ENCODE measurements at regions not wholly inside any gene's neighbourhood (a gene's known extent, or its start where the extent isn't known, plus 50 kb on each side); places are given as distances from the start of the nearest gene placed in this dataset.

GRCh38 chr4:32607978-32608377 is 1887.8 kb downstream of the PCDH7 start:
- DNase-seq (ENCODE audit: low read depth): no peak
- no peak for TF ChIP-seq CTCF (IDR thresholded peaks at IDR 0.05; ENCODE audit: control insufficient read depth, extremely low read depth, insufficient read depth)
- H3K4me3 ChIP-seq (ENCODE audit: low read depth, low read length): no peak overlapping the region

DNA sequence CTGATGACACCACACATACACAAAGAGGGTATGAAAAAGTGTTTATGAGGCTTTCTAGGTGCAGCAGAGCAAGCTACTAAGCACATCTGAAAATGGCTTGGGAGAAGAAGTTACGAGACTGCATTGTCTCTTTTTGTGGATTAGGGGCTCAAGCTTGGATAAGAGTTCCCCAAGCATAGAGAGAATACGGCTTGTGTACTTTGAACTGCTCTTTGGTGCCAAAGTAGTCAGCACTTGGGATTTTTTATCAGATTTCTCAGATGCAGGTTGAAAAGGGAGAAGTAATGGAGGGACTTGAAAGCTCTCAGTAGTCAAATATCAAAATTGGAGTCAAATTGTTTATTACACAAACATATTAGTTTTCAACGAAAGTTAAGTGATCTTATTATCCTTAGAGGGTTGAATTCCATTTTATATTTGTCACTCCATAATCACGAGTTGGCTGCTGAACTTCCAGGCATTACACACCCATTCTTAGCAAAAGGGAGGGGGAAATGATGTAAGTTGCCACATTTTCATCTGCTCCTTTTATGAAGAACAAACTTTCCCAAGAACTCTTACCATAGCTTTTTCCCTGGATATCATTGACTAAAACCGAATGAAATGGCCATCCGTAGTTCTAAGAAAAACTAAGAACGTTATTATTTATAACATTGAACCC is 1904.9 kb downstream of the PCDH7 start:
- DNase-seq (ENCODE audit: low read depth): no peak
- no peak for TF ChIP-seq CTCF (IDR thresholded peaks at IDR 0.05; ENCODE audit: control insufficient read depth, extremely low read depth, insufficient read depth)
- H3K4me3 ChIP-seq (ENCODE audit: low read depth, low read length): no peak overlapping the region

- H3K4me3 ChIP-seq (ENCODE audit: low read depth, low read length): no peak overlapping the region
- no peak for TF ChIP-seq CTCF (IDR thresholded peaks at IDR 0.05; ENCODE audit: control insufficient read depth, extremely low read depth, insufficient read depth)
- no peak for DNase-seq (ENCODE audit: low read depth)
Observed at GRCh38 chr4:32625687-32626337, 1905.6 kb downstream of the PCDH7 start.

GRCh38 chr4:32631831-32632230 is 1911.7 kb downstream of the PCDH7 start:
- DNase-seq (ENCODE audit: low read depth): no peak
- TF ChIP-seq CTCF (IDR thresholded peaks at IDR 0.05; ENCODE audit: control insufficient read depth, extremely low read depth, insufficient read depth): no peak
- no peak overlapping the region for H3K4me3 ChIP-seq (ENCODE audit: low read depth, low read length)

- no peak for DNase-seq (ENCODE audit: low read depth)
- no peak overlapping the region for H3K4me3 ChIP-seq (ENCODE audit: low read depth, low read length)
- TF ChIP-seq CTCF (IDR thresholded peaks at IDR 0.05; ENCODE audit: control insufficient read depth, extremely low read depth, insufficient read depth): no peak
Observed at GRCh38 chr4:32633421-32633820, 1913.3 kb downstream of the PCDH7 start.

DNA sequence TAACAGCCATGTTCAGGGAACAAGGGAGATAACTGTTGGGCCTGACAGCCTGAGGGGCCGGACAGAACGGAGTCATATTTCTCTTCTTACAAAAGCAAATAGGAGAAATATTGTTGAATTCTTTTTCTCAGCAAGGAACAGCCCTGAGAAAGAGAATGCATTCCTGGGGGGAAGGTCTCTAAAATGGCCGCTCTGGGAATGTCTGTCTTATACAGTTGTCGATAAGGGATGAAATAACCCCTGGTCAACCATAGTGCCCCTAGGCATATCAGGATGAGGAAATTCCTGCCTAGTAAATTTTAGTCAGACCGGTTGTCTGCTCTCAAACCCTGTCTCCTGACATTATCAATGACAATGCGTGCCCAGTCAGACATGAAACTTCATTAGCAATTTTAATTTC is 1925.5 kb downstream of the PCDH7 start:
- TF ChIP-seq CTCF (IDR thresholded peaks at IDR 0.05; ENCODE audit: control insufficient read depth, extremely low read depth, insufficient read depth): no peak
- H3K4me3 ChIP-seq (ENCODE audit: low read depth, low read length): no peak overlapping the region
- DNase-seq (ENCODE audit: low read depth): no peak

DNA sequence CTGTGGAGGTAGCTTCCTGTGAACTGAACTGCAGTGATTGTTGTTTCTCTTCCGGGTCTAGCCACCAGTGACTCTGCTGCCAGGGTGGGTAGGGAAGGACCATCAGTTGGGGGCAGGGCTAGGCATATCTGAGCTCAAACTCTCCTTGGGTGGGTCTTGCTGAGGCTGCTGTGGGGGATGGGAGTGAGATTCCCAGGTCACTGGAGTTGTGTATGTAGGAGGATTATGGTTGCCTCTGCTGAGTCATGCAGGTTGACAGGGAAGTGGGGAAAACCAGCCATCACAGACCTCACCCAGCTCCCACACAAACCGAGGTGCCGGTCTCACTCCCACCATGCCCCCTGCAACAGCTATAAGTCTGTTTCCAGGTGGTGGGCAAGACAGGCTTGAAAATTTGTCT is 1937.8 kb downstream of the PCDH7 start:
- no peak for TF ChIP-seq CTCF (IDR thresholded peaks at IDR 0.05; ENCODE audit: control insufficient read depth, extremely low read depth, insufficient read depth)
- no peak overlapping the region for H3K4me3 ChIP-seq (ENCODE audit: low read depth, low read length)
- no peak for DNase-seq (ENCODE audit: low read depth)

Measured in LNCaP clone FGC (cell line).